Upper lobe of left lung (tissue), 6 donors: ENCODE measurements at regions not wholly inside any gene's neighbourhood (a gene's known extent, or its start where the extent isn't known, plus 50 kb on each side); places are given as distances from the start of the nearest gene placed in this dataset.
A peak's percentile ranks its signal among the peaks of the same experiment; 100 is the strongest.

ENCODE experiments used
- ATAC-seq, 2 donors: fragments of 200-7000 bp; cut with Tn5 transposase; one replicate each; pipeline ENCODE4 v1.9.1; 2022; ENCODE audit warnings: mild to moderate bottlenecking in 2 of 2, moderate library complexity in 2 of 2; ENCODE audit not compliant: low FRiP score in 2 of 2
- DNase-seq, 2 donors: peaks; one replicate each; pipeline ENCODE4 v3.0.0-alpha.2; 2019 to 2020
- H3K27ac ChIP-seq, 4 donors: fragments of 200-600 bp; sonication (generic); one replicate each; pipeline ENCODE4 v1.5.1; 2016 to 2019
- H3K27me3 ChIP-seq, 4 donors: fragments of 200-600 bp; sonication (generic); one replicate each; pipeline ENCODE4 v1.5.1; 2017 to 2019
- H3K36me3 ChIP-seq, 4 donors: fragments of 200-600 bp; sonication (generic); one replicate each; pipeline ENCODE4 v1.5.1; 2016 to 2019
- H3K4me1 ChIP-seq, 4 donors: fragments of 200-600 bp; sonication (generic); one replicate each; pipeline ENCODE4 v1.5.1; 2018 to 2019
- H3K4me3 ChIP-seq, 4 donors: fragments of 200-600 bp; sonication (generic); one replicate each; pipeline ENCODE4 v1.5.1; 2017 to 2019; ENCODE audit warnings: mild to moderate bottlenecking in 2 of 4, moderate library complexity in 1 of 4
- H3K9me3 ChIP-seq, 4 donors: fragments of 200-600 bp; sonication (generic); one replicate each; pipeline ENCODE4 v1.5.1; 2018 to 2019
- EP300 ChIP-seq, 4 donors: sonication (generic); formaldehyde crosslinking; IDR thresholded peaks; one replicate each; pipeline ENCODE4 v1.5.1; 2017; ENCODE audit warnings: antibody characterized with exemption in 4 of 4, control low read depth in 2 of 4
- POLR2A ChIP-seq, 4 donors: fragments of 450-650 bp; IDR thresholded peaks; one replicate each; pipeline ENCODE4 v1.5.1; 2016 to 2017; ENCODE audit warnings: antibody characterized with exemption in 4 of 4, mild to moderate bottlenecking in 2 of 4
- POLR2AphosphoS5 ChIP-seq, 2 donors: sonication (generic); formaldehyde crosslinking; IDR thresholded peaks; one replicate each; pipeline ENCODE4 v1.5.1; 2017; ENCODE audit warnings: antibody characterized with exemption in 2 of 2
- WGBS, 2 donors: methylation state at CpG; one replicate each; pipeline ENCODE4 v1.1.5; 2017 to 2018; 5-methylcytosine and 5-hydroxymethylcytosine counted together
- TF ChIP-seq, protein P1 (sequence below), 6 experiments: fragments of 450-650 bp in 4 of 6; fragments of 200-600 bp in 2 of 6; sonication (generic) in 2 of 6; IDR thresholded peaks; one replicate each; pipeline ENCODE4 v1.5.1; 2016 to 2019; ENCODE audit warnings: antibody characterized with exemption in 6 of 6
- donor health status: DM: no; HTN: no; CAD: no; lungs with moderate emphysema.
- donor health status: DM: no; HTN: yes; CAD: no; lungs with severe emphysema.

DNA sequence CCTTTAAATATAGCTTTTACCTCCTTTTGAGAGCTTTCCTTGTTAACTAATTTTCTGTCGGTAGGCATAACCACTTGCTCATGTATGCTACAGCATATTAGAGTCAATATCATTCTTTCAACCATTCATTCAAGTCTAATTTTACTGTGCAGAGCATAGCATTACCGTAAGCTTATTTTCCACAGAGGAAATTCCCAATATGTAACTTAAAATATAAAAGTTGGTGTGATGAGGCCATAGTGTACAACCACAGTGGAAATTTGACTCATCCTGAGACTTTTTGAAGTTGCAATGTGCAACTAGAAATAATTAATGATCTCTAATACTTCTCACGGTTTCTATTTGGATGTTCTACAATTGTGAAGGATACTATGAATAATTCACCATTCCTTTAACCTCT, 80.6 kb upstream of the KLF6 start:
- DNase-seq = no peak
- no peak for ATAC-seq
- Histone ChIP-seq H3K4me3 (no peak overlapping the region), H3K9me3 (no peaks in the 10 kb centered on the region), H3K4me1 (no peaks in the 10 kb centered on the region), H3K27me3 (no peaks in the 10 kb centered on the region), H3K36me3 (no peaks in the 10 kb centered on the region), H3K27ac (no peak overlapping the region)
- WGBS, 2 donors = 86 to 89% methylated on average over 3 of the region's 3 CpGs
- TF ChIP-seq POLR2A (IDR thresholded peaks at IDR 0.05) (no peak), POLR2AphosphoS5 (IDR thresholded peaks at IDR 0.05) (no peak), EP300 (IDR thresholded peaks at IDR 0.05) (no peak)
- TF ChIP-seq, protein P1, sequence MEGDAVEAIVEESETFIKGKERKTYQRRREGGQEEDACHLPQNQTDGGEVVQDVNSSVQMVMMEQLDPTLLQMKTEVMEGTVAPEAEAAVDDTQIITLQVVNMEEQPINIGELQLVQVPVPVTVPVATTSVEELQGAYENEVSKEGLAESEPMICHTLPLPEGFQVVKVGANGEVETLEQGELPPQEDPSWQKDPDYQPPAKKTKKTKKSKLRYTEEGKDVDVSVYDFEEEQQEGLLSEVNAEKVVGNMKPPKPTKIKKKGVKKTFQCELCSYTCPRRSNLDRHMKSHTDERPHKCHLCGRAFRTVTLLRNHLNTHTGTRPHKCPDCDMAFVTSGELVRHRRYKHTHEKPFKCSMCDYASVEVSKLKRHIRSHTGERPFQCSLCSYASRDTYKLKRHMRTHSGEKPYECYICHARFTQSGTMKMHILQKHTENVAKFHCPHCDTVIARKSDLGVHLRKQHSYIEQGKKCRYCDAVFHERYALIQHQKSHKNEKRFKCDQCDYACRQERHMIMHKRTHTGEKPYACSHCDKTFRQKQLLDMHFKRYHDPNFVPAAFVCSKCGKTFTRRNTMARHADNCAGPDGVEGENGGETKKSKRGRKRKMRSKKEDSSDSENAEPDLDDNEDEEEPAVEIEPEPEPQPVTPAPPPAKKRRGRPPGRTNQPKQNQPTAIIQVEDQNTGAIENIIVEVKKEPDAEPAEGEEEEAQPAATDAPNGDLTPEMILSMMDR (IDR thresholded peaks at IDR 0.05) = no peak

DNA sequence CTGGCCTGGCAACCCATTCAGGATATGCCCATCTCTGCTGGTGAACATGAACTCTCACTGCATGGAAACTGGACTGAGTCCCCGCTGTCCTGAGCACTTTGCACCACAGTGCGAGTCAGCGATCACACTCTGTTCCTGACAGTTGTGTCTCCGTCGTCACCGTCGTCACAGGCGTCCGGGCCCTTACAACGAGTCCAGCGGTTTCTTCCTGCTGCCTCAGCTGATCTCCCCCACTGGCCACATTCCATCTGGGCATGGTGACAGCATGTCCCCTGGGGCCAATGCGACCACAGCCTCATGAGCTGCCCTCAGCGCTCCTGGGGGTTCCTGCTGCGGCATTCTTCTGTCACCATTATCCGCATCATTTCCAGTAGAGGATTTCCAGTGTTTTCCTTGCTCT, 76.8 kb upstream of the KLF6 start:
- peak overlapping the region in 2 of 4 donors; percentile 48 to 63 for H3K27ac ChIP-seq
- TF ChIP-seq POLR2AphosphoS5 (IDR thresholded peaks at IDR 0.05) (no peak), POLR2A (IDR thresholded peaks at IDR 0.05) (peak in 1 of 4 donors; percentile 9)
- no peaks in the 10 kb centered on the region for H3K9me3 ChIP-seq
- H3K36me3 ChIP-seq = no peaks in the 10 kb centered on the region
- H3K4me1 ChIP-seq = no peaks in the 10 kb centered on the region
- peak in 1 of 2 donors; percentile 52 for DNase-seq
- no peak overlapping the region for H3K4me3 ChIP-seq
- no peaks in the 10 kb centered on the region for H3K27me3 ChIP-seq
- ATAC-seq = no peak
- 87 to 97% methylated on average over 15 of the region's 15 CpGs for WGBS, 2 donors

DNA sequence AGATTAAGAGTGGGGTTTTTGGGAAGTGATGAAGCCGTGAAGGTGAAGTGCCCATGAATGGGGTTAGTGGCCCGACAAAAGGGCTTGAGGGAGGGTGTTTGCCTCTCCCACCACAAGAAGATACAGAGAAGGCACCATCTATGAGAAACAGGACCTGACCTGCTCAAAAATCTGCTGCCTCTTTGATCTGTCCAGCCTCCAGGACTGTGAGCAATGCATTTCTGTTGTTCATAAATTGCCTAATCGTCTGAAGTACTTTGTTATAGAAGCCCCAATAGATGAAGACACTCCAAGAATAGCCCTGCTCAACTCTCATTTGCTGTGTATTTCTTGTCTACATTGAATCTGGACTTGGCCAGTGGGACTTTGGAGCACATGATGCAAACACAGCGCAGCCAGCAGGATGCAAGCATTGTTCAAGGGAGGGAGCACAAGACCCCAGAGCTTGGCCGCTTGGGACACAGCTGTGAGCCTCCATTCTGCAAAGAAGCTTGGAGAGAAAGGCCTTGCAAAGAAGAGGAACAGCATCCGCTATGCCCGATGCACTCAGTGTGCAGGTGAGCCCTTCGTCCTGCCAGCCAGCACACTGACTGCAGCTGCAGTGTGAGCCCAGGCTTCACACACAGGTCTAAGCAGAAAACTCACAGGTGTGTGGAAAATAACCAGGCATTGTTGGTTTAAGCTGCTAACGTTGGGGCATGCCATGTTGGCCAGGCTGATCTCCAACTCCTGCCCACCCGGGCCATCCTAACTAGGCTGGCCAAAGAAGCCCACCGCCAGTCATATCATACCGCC, 73.2 kb upstream of the KLF6 start:
- no peak overlapping the region for H3K4me3 ChIP-seq
- no peak overlapping the region for H3K27ac ChIP-seq
- TF ChIP-seq POLR2AphosphoS5 (IDR thresholded peaks at IDR 0.05) (no peak), EP300 (IDR thresholded peaks at IDR 0.05) (no peak), POLR2A (IDR thresholded peaks at IDR 0.05) (no peak)
- TF ChIP-seq, protein P1 (IDR thresholded peaks at IDR 0.05) = no peak
- H3K27me3 ChIP-seq = no peaks in the 10 kb centered on the region
- H3K4me1 ChIP-seq = peaks cover 7 to 13% (median 11%) of the 10 kb centered on the region in 4 donors
- 82 to 95% methylated on average over 9 to 12 of the region's 12 CpGs for WGBS, 2 donors
- DNase-seq = peak in 1 of 2 donors; percentile 10
- H3K9me3 ChIP-seq = no peaks in the 10 kb centered on the region
- ATAC-seq = no peak
- no peaks in the 10 kb centered on the region for H3K36me3 ChIP-seq

DNA sequence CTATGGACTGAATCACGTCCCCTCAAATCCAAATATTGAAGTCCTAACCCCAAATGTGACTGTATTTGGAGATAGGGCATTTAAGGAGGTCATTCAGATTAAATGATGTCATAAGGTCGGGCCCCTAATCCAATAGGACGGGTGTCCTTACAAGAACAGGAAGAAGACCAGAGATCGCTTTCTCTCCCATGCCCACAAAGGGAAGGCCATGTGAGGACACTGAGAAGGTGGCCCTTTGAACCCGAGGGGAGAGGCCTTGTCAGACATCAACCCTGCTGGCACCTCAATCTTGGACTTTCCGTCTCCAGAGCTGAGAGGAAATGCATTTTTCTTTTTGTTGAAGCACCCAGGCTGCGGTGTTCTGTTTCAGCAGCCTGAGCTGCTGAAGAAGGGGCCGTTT, 72.3 kb upstream of the KLF6 start:
- DNase-seq = no peak
- Histone ChIP-seq H3K27me3 (no peaks in the 10 kb centered on the region), H3K4me1 (peaks cover 17 to 21% (median 19%) of the 10 kb centered on the region in 4 donors), H3K36me3 (no peaks in the 10 kb centered on the region), H3K27ac (no peak overlapping the region), H3K9me3 (no peaks in the 10 kb centered on the region), H3K4me3 (no peak overlapping the region)
- ATAC-seq = no peak
- 77 to 89% methylated on average over 7 to 8 of the region's 8 CpGs for WGBS, 2 donors
- TF ChIP-seq POLR2AphosphoS5 (IDR thresholded peaks at IDR 0.05) = no peak
- no peak for TF ChIP-seq POLR2A (IDR thresholded peaks at IDR 0.05)
- TF ChIP-seq, protein P1 (IDR thresholded peaks at IDR 0.05) = no peak

DNA sequence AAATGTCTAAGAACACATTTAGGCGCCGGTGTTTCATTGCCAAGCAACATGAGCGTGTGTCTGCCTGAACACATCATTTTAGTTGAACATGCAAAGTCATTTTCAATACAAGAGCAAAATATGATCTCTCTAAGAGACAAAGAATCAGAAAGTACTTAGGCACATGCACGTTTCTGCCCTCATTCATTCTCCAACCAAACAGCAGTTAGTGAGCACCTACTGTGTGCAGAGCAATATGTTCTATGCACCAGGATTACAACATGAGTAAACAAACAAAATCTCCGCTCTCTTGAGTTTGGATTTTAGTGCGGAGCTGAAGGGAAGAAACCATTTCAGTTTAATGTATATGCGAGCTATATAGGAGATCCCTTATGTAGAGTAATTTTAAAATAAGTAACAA, 71.6 kb upstream of the KLF6 start:
- H3K4me1 ChIP-seq = peaks cover 23 to 27% (median 25%) of the 10 kb centered on the region in 4 donors
- no peak for ATAC-seq
- no peak overlapping the region for H3K27ac ChIP-seq
- no peaks in the 10 kb centered on the region for H3K9me3 ChIP-seq
- DNase-seq = no peak
- no peaks in the 10 kb centered on the region for H3K36me3 ChIP-seq
- TF ChIP-seq EP300 (IDR thresholded peaks at IDR 0.05) (no peak), POLR2A (IDR thresholded peaks at IDR 0.05) (no peak), POLR2AphosphoS5 (IDR thresholded peaks at IDR 0.05) (no peak)
- TF ChIP-seq, protein P1 (IDR thresholded peaks at IDR 0.05) = no peak
- H3K27me3 ChIP-seq = no peaks in the 10 kb centered on the region
- WGBS, 2 donors = 89 to 97% methylated on average over 7 of the region's 7 CpGs
- no peak overlapping the region for H3K4me3 ChIP-seq
